Middle frontal gyrus (tissue), 1 donor: ENCODE measurements at regions not wholly inside any gene's neighbourhood (a gene's known extent, or its start where the extent isn't known, plus 50 kb on each side); places are given as distances from the start of the nearest gene placed in this dataset.
"Not testable (repeated sequence)": the region's sequence is repeated elsewhere in the genome, so short reads cannot be mapped to it uniquely, and the experiment has no call there.

ENCODE experiments used
- DNase-seq: peaks from one replicate; pipeline ENCODE4 v3.0.0-alpha.2; 2015; ENCODE audit warnings: low spot score; ENCODE audit errors: extremely low spot score

DNA sequence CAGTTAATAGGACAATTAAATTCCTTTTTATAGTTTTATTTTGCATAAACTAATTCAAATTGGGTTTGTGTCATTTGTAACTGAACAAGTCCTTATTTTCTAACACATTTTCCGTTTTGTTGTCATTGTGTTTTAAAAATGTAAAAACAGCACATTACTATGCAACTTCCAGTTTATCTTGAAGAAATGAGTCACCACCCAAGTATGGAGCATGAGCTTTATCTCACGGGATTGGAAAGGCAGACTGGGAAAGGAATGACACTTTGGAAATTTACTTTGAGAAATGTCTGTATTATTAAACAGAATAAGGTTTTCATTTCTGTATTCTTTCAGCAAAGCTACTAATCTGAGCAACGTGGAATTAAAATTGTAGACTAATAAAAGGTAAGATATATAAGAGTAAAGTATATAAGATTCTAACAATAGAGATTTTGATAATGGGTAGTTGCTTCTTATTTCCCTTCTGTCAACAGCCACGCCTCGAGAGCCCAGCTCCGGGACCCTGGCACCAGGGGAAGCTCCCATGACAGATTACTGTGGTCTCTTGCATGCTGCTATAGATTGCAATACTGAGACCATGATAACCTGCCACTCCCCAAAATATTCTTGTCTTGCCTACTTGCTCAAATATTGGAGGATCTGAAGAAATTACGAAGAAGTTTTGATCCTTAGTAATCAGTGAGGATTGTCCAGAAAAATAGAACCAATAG, 433.1 kb downstream of the CHSY3 start:
- DNase-seq: no peak

DNA sequence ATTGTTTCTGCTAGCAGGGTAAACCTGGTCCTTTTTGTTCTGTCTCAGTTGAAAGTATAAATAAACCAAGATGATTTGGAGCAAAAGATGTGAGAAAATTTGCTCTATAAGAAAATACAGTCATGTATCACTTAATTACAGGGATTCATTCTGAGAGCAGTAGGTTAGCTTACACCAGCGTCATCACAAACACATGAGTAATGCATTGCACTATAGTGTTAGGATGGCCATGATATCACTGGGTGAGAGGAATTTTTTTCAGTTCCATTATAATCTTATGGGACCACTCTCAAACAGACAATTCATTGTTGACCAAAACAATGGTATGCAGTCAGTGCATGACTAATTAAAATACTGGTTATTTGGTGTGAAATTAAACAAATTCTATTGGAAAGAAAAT, 430.9 kb downstream of the CHSY3 start:
- no peak for DNase-seq

DNA sequence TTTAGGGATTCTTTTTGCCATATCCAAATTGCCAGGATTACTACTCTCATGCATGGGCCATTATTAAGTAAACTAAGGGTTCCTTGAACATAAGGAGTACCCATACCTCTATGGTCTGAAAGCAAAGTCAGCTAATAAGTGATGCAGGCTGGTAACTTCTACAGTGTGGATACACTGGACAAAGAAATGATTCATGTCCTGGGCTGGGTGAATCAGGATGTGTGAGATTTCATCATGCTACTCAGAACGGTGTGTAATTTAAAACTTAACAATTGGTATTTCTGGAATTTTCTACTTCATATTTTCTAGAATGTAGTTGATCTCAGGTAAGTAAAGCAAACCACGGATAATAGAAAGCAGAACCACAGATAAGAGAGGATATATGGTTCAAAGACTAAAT, 428.8 kb downstream of the CHSY3 start:
- no peak for DNase-seq

DNA sequence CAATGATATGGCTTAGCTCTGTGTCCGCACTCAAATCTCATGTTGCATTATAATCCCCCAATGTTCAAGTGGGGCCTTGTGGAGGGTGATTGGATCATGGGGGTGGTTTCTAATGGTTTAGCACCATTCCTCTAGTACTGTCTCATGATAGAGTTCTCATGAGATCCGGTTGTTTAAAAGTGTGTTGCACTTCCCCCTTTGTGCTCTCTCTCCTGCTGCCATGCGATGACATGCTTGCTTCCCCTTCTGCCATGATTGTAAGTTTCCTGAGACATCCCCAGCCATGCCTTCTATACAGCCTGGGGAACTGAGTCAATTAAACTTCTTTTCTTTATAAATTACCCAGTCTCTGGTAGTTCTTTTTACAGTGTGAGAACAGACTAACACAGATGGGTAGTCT, 427.1 kb downstream of the CHSY3 start:
- no peak for DNase-seq

DNA sequence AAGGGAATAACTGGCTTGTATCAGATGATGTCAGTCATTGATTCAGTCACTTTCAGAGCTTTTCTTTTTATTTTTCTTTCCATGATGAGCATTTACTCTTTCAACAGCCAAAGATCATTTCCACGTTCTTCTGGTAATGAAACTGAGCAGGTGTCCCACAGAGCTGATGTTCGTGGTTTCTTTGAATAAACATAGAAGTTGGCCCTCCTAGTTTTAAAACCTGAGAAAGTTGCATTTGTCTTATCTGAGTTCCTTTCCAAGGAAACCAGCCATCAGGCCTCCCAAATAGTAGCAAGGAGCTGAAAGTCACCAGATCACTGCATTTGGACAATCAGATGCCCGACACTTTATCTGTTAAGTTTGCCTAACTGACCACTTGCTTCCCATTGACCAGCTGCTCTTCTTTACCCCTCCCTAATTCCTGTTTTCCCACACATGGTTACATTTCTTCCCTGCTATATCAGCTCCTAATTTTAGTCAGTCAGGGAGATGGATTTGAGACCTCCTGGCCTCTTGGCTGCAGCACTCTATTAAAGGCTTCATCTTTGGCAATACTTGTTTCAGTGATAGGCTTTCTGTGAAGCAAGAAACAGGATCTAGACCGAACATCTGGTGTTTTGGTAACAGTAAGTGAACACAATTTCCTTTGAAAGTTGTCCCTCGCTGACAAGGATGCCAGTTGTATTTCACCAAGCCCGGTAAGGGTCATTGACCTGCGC, 420.8 kb downstream of the CHSY3 start:
- DNase-seq: no peak

DNA sequence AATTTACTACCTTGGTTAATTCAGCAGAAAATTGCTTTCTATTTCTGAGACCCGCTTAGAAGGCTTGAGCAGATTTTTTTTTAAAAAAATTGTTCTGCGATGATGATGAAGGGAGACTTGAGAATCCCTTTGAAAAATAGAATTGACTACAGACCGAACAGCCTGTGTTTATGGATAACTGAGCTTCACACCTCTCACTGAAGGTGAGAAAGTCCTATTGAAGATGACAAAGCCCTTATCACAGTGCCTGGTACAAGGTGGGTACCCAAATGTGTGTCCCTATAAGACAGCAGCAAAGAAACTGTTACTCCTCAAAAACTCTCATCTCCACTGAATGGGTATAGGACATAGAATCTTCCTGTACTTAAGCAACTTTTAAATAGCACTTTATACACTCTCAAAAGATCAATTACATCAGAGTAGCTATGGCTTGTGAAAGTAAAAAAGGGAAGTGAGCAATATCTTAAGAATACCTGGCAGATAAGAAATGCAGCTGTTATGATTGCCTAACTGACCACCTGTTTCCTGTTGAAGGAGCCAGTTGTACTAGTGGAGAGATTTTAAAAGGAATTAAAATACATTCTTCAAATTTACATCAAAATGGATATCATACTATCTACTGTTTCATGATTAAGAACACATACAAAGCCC, 419.7 kb downstream of the CHSY3 start:
- no peak for DNase-seq

DNA sequence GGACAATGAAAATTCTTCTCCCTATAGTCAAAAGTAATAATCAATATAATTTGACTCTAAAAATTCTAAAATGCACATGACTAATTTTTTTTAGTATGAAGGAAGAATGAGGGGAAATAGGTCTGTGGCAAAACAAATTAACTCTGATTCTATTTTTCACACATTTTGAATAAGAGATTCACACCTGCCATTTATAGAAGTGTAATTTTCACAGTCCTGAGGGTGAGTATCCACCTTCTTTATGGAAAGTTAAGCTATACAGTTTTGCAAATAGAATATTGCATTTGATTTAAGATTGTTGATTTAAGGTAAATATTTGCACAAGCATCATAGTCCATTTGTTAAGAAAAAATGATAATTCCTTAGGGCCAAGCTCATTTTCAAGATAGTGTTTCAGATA, 417.7 kb downstream of the CHSY3 start:
- DNase-seq: no peak

DNA sequence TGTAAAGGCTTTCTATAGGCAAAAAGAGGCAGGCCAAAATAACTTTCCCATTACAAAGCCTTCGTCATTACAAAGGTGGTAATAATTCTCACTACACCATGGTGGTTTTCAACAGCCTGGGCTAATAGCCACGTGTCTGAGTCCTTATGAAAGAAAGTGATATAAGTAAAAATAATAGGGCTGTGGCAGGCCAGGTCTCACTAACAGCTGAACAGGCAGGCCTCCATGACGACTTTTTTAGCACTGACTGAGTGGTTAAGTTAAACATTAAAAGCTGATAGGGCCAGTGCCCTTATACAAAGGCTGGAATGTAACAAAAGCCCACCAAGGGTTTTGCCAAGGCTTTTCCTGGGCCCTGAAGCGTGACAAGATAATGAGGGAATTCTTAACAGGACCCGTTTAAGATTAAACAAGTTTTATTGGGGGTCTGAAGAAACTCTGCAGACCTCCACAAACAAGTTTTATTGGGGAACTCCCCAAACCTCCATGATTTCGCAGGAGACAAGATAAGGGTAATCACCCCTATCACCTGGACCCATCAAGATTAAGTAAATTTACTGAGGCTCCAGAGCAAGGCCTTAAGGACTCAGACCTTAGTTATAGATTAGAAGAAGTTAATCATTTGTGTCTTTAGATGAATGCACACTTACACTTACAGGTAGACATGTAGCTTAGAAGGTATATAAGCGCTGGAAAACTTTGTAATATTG, 412.9 kb downstream of the CHSY3 start:
- no peak for DNase-seq

DNA sequence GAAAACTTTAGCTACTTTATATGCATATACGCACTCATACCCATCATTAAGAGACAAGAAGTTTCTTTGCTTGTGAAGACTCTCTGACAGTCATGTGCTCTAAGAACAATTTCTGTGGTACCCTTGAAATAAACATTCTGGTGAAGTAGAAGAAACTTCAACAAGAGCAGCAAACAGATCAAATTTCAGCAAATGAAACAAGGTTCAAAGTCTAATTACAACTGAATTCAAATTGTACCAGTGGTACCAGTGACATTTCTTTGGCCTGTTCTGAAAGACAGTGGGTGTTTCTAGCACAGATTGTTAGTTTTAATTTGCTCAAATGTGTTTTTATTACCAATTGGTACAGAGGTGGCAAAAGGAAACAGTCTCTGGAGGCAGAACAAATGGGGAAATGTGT, 391.0 kb downstream of the CHSY3 start:
- DNase-seq: no peak

DNA sequence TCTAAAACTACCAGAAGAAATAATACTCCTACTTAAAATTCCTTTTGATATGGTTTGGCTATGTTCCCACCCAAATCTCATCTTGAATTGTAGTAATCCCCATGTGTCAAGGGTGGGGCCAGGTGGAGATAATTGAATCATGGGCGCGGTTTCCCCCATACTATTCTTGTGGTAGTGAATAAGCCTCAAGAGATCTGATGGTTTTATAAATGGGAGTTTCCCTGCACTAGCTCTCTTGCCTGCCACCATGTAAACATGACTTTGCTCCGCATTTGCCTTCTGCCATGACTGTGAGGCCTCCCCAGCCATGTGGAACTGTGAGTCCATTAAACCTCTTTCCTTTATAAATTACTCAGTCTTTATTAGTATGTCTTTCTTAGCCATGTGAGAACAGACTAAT, 390.5 kb downstream of the CHSY3 start:
- not testable (repeated sequence) for DNase-seq

DNA sequence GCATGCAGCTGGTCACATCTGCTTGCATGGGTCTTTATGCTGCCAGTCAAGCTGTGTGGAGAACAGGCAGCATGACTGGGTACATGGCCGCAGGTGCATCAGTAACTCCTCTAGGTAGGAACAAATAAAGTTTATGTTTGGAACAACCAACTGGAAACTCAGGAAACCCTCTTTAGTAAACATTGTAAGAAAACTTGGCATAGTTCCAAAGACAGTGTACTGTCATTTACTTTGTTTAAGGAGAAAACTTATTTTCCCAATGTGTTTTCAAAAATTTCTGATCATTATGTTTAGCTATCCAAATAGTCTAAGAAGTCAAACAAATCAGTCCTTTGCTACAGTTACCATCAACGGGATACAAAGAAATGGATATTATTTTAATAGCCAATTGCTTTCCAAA, 386.0 kb downstream of the CHSY3 start:
- no peak for DNase-seq

DNA sequence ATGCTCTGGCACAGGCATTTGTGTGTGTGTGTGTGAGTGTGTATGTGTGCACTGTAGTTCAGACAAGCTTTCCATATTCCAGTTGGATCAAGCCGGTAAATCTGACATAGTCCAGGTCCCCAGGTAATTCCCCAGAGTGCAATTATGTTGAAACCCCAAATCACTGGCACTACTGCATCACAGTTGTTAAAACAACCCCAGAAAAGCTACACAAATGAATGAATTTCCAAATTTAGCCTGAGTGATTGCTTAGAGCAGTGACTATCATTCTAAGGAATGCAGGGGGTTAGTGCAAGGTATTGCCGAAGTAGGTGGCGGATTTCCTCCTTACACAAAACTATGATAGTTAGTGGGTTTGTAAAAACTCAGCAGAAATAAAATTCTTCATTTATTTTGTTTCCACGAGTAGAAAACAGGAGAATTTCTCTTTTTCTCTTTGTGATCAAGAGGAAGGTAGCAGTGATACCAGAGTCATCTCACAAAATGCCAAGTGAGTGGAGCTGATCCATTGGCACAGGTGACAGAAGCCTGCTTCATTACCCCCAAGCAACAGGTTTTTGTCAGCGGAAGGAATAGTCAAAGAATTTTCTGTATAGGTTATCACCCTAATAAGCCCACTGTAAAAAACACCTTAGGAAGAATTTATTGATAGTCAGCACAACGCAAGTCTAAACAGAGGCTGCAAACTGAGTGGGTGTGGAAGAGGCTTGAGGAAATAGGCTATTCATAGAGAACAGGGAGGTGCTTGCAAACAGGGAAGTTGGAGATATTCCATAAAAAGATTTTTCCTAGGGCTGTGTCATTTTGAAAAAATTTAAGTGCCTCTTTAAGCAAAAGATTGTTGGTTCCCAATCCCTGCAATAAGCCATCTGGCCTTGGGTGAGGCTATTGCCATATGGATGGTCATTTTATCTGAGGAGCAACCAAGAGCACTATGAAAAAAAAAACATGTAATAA, 385.1 kb downstream of the CHSY3 start:
- DNase-seq: no peak

DNA sequence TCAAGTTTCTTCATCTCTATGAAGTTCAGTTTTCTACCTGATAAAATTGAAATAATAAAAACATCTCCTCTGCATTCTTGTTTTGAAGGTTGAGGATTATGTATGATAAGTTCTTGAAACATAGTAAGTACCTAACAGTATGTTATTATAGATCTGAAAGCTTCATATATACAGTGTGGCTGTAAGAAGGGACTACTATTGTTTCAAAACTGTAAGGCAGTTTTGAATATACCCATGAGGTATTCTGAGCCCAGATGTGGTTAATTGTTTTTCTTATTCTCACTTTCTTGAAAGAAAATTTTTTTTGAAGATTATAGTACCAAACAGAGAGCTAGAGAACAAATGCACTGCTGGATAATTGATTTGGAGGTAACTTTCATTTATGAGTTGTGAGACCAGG, 383.2 kb downstream of the CHSY3 start:
- DNase-seq: no peak

DNA sequence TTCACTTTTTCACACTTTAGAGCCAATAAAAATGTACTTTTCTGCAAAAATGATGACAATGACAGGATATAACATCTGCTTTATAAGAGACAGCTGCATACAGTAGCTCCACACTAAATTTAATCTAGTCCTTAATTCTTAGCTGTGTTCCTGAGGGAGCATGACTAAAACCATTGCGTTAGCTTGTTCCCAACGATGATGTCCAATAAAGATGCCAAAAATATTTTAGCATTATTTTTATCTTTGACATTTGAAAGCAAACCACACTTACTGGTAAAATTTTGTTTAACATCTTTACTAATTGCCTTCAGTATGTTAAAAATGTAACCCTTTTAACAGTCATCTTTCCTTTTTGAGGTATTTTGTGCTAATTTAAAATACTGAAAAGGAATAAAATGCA, 382.7 kb downstream of the CHSY3 start:
- DNase-seq: no peak

DNA sequence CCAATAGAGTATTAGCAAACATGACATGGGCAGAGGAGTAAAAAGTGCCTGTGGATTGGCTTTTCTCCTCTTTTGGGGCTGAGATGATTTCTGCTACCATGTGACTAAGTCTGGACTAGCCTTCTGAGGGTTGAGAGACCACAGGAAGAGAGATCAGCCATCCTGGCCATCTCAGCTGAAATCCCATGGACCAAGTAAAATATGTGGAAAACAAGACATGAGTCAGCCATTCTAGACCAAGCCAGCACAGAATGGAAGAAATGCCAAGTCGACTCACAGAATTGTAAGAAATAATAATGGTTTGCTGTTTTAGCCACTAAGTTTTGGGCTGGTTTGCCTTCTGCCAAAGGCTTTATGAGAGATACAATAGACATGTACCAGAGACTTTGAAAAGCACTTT, 377.8 kb downstream of the CHSY3 start:
- DNase-seq: no peak

DNA sequence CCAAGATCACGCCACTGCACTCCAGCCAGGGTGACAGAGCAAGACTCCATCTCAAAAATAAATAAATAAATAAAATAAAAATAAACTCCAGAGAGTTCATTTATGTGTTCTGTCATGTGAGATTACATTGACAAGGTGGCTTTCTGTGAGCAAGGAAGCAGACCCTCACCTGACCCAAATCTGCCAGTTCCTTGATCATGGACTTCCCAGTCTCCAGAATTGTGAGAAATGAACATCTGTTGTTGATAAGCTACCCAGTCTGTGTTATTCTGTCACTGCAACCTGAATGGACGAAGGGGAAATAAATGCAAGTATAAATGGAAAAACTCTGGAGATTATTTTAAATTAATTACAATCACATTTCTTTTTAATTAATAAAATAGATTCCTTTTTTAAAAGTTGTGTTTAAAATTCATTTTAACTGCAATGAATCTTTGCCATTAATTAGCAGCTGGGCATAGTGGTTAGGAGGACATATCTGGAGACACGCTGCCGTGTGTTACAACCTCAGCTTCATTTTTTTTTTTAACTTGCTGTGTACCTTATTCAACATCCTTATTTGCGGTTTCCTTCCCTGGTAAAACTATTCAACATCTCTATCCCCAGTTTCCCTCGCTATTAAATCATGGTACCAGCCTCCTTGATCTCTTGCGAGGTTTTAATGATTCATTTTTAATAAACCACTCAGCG, 376.4 kb downstream of the CHSY3 start:
- no peak for DNase-seq

DNA sequence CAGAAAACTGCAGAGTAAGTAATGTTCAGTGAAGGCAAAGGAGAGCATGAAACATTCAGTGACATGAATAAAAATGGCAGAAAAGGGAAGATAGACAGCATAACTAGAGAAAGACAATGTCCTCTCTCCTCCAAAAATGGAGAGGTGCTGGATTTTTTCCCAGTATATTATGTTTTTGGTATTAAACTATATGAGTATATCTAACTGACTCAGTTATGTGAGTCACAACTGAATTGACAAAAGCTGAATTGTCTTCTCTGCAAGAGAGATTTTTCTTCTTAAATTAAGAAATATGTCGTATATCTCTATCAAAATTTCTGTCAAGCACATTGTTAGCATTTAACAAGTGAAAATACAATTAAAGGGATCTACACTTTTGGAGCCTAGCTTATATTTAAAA, 375.1 kb downstream of the CHSY3 start:
- no peak for DNase-seq

DNA sequence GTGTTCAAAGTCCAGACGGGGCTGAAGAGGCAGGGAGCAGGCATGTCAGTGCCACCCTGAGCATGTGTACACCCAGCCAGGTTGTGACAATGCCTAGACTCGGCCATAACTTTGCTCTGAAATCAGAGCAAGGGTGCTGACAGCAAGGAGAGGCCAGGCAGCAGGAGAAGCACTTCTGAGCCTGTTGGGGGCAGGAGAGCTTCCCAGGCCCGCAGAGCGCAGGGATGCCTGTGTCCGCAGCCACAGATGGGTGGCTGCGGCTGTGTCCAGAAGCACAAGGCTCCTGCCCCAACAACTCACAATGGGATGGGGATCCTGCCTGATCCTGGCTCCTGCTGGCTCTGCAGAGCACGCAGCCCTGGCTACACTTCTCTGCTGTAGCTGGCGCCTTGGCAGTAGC, 373.9 kb downstream of the CHSY3 start:
- DNase-seq: no peak

DNA sequence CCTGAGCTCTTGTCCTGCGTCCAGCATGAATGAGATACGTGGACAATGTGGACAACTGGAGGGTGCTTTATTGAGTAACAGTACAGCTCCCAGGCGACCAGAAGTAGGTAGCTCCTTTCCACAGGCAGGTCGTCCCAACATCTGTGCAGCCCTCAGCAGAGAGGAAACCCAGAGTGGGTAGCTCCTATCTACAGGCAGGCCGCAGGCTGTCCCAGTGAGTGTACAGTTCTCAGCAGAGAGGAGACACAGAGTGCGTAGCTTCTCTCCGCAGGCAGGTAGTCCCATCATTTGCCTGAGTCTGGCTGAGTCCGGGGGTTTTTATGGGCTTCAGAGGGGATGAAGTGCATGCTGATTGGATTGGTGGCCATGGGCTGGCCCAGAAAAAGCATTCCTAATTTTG, 373.3 kb downstream of the CHSY3 start:
- DNase-seq: no peak

DNA sequence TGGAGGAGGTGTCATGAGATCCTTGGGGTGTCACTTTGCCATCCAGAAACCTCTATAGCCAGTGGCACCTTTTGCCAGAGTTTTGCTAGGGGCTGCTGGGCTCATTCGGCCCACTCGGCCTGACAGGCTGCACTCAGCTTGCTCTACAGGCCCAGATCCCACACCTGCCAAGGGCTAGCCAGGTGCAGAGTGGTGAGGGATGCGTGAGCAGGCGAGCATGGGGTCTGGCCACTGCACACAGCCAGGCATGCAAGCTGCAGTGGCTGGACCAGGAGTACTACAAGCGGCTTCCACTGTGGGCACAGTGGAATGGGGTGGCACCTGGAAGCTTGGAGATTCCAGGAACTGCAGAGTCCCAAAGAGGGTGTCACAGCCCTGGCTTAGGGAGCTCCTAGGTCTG, 372.7 kb downstream of the CHSY3 start:
- DNase-seq: no peak
